ENCODE measurements at regions not wholly inside any gene's neighbourhood (a gene's known extent, or its start where the extent isn't known, plus 50 kb on each side); places are given as distances from the start of the nearest gene placed in this dataset.

DNA sequence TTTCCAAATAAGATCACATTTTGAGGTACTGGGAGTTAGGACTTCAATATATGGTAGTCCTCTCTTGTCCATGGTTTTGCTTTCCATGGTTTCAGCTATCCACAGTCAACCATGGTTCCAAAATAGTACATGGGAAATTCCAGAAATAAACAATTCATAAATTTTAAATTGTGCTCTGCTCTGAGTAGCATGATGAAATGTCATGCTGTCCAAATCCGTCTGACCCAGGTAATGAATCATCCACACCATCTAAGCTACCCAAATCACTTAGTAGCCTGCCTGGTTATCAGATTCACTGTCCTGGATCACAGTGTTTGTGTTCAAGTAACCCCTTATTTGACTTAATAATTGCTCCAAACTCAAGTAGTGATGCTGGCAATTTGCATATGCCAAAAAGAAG lies 197.9 kb downstream of the TMTC3 start (continued):
- TF ChIP-seq, protein P1, sequence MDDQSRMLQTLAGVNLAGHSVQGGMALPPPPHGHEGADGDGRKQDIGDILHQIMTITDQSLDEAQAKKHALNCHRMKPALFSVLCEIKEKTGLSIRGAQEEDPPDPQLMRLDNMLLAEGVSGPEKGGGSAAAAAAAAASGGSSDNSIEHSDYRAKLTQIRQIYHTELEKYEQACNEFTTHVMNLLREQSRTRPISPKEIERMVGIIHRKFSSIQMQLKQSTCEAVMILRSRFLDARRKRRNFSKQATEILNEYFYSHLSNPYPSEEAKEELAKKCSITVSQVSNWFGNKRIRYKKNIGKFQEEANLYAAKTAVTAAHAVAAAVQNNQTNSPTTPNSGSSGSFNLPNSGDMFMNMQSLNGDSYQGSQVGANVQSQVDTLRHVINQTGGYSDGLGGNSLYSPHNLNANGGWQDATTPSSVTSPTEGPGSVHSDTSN (IDR thresholded peaks at IDR 0.05; ENCODE audit: insufficient replicate concordance, low read depth, low read length): no peak
- TF ChIP-seq RELA (IDR thresholded peaks at IDR 0.05; ENCODE audit: borderline replicate concordance, partially characterized antibody): no peak
- TF ChIP-seq, protein P2, sequence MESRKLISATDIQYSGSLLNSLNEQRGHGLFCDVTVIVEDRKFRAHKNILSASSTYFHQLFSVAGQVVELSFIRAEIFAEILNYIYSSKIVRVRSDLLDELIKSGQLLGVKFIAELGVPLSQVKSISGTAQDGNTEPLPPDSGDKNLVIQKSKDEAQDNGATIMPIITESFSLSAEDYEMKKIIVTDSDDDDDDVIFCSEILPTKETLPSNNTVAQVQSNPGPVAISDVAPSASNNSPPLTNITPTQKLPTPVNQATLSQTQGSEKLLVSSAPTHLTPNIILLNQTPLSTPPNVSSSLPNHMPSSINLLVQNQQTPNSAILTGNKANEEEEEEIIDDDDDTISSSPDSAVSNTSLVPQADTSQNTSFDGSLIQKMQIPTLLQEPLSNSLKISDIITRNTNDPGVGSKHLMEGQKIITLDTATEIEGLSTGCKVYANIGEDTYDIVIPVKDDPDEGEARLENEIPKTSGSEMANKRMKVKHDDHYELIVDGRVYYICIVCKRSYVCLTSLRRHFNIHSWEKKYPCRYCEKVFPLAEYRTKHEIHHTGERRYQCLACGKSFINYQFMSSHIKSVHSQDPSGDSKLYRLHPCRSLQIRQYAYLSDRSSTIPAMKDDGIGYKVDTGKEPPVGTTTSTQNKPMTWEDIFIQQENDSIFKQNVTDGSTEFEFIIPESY (IDR thresholded peaks at IDR 0.05): no peak

DNA sequence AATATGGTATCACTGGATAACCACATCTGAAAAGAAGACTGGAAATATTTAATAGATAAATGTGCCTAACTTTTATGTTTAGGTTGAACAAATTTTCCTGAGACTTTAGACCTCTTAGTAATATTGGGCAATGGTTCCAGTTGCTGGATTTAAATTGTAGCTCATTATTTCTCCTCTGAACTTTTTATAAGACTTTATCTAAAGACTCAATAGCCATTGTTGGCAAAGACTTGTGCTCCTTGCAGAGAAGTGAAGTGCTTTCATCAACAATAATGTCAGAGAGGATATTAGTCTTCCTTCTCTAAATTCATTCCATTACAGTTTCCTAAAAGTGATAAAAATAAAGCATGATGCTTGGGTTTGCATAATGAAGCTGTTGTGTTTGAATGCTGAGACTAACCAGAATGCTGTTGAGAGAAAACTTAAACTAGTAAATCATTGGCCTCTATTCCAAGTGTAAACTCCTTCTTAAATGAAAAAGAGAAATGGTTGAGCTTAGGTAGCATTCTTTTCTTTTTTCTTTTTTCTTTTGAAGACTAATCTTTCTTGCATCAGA lies 200.2 kb downstream of the TMTC3 start:
- SMC1A ChIA-PET (ENCODE audit: uncharacterized antibody, unreplicated experiment): interaction anchor here (1.2 to 2.2 kb wide), 2 partner anchors 26 to 43 kb away, joined by 5 to 7 read pairs; no protein-coding TSS in a partner anchor
- no peaks in the 10 kb centered on the region; the same call in 1 of the 3 replicates for H3K9me3 ChIP-seq (replicated peaks; ENCODE audit: control insufficient read depth, insufficient read depth, low read length)
- RAD21 ChIA-PET (ENCODE audit: unreplicated experiment): interaction anchor here (1.0 kb wide), 2 partner anchors 8 to 51 kb away, joined by 3 read pairs; no protein-coding TSS in a partner anchor
- no peaks in the 10 kb centered on the region for H3K79me2 ChIP-seq (ENCODE audit: control insufficient read depth, insufficient read depth, low read length)
- FAIRE-seq: no peak
- no peak for DNase-seq (ENCODE audit: low read depth, low spot score)
- no peak overlapping the region for H3K4me3 ChIP-seq
- POLR2A ChIA-PET: interaction anchor here (0.6 kb wide), 1 partner anchor 43 kb away, joined by 3 read pairs; no protein-coding TSS in a partner anchor
- no peaks in the 10 kb centered on the region for H3K4me1 ChIP-seq (ENCODE audit: control insufficient read depth, insufficient read depth, low read length)
- in situ Hi-C loops (cut with MboI) (no loop called here), intact Hi-C loops (cut with micrococcal nuclease; ENCODE audit: unreplicated experiment) (no loop called here)
- no peak for ATAC-seq
- no peak overlapping the region for H2AFZ ChIP-seq (ENCODE audit: control insufficient read depth, low read depth, low read length)
- H3K36me3 ChIP-seq (ENCODE audit: control insufficient read depth in 2 of 2, insufficient read depth in 2 of 2, low read length in 1 of 2): no peaks in the 10 kb centered on the region
- H3K27me3 ChIP-seq (replicated peaks in 1 of 2; ENCODE audit: control insufficient read depth in 2 of 2, insufficient read depth in 2 of 2, low read length in 1 of 2): no peaks in the 10 kb centered on the region
- no peak overlapping the region for H3K27ac ChIP-seq (ENCODE audit: control insufficient read depth, insufficient read depth)
- H4K20me1 ChIP-seq (ENCODE audit: control insufficient read depth, insufficient read depth): no peaks in the 10 kb centered on the region
- no peak overlapping the region for H3K9ac ChIP-seq (ENCODE audit: control insufficient read depth, insufficient read depth, low read length)
- CTCF ChIA-PET: interaction anchor here (1.1 to 1.6 kb wide), 2 partner anchors 8 to 21 kb away, joined by 3 to 4 read pairs; no protein-coding TSS in a partner anchor
- BruUV-seq (replicated peaks): no TSS peak
- no peak overlapping the region for H3K4me2 ChIP-seq (ENCODE audit: control insufficient read depth, insufficient read depth)
- TF ChIP-seq MTA2 (IDR thresholded peaks at IDR 0.05; ENCODE audit: low read depth) (no peak), MYB (IDR thresholded peaks at IDR 0.05; ENCODE audit: borderline replicate concordance, low read depth, low read length) (no peak), SPI1 (IDR thresholded peaks at IDR 0.05; ENCODE audit: borderline replicate concordance, insufficient read depth, low read depth, low read length) (no peak), CHD2 (IDR thresholded peaks at IDR 0.05; ENCODE audit: borderline replicate concordance, low read depth, low read length) (no peak), MTA3 (IDR thresholded peaks at IDR 0.05; ENCODE audit: borderline replicate concordance, low read length) (no peak), HCFC1 (IDR thresholded peaks at IDR 0.05; ENCODE audit: low read length) (no peak), CBX5 (IDR thresholded peaks at IDR 0.05; ENCODE audit: low read depth) (no peak), IKZF2 (IDR thresholded peaks at IDR 0.05) (no peak), ZBED1 (IDR thresholded peaks at IDR 0.05; ENCODE audit: borderline replicate concordance) (no peak), ZNF274 (IDR thresholded peaks at IDR 0.05; ENCODE audit: insufficient read depth, insufficient read length) (no peak), NBN (IDR thresholded peaks at IDR 0.05) (no peak), MEF2A (IDR thresholded peaks at IDR 0.05; ENCODE audit: insufficient read depth, low read depth, low read length) (no peak)
- TF ChIP-seq, protein P3, sequence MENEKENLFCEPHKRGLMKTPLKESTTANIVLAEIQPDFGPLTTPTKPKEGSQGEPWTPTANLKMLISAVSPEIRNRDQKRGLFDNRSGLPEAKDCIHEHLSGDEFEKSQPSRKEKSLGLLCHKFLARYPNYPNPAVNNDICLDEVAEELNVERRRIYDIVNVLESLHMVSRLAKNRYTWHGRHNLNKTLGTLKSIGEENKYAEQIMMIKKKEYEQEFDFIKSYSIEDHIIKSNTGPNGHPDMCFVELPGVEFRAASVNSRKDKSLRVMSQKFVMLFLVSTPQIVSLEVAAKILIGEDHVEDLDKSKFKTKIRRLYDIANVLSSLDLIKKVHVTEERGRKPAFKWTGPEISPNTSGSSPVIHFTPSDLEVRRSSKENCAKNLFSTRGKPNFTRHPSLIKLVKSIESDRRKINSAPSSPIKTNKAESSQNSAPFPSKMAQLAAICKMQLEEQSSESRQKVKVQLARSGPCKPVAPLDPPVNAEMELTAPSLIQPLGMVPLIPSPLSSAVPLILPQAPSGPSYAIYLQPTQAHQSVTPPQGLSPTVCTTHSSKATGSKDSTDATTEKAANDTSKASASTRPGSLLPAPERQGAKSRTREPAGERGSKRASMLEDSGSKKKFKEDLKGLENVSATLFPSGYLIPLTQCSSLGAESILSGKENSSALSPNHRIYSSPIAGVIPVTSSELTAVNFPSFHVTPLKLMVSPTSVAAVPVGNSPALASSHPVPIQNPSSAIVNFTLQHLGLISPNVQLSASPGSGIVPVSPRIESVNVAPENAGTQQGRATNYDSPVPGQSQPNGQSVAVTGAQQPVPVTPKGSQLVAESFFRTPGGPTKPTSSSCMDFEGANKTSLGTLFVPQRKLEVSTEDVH (IDR thresholded peaks at IDR 0.05; ENCODE audit: low read depth, partially characterized antibody): no peak
- TF ChIP-seq, protein P4, sequence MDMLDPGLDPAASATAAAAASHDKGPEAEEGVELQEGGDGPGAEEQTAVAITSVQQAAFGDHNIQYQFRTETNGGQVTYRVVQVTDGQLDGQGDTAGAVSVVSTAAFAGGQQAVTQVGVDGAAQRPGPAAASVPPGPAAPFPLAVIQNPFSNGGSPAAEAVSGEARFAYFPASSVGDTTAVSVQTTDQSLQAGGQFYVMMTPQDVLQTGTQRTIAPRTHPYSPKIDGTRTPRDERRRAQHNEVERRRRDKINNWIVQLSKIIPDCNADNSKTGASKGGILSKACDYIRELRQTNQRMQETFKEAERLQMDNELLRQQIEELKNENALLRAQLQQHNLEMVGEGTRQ (IDR thresholded peaks at IDR 0.05; ENCODE audit: borderline replicate concordance, low read depth, low read length): no peak
